ENCODE measurements at regions not wholly inside any gene's neighbourhood (a gene's known extent, or its start where the extent isn't known, plus 50 kb on each side); places are given as distances from the start of the nearest gene placed in this dataset.

DNA sequence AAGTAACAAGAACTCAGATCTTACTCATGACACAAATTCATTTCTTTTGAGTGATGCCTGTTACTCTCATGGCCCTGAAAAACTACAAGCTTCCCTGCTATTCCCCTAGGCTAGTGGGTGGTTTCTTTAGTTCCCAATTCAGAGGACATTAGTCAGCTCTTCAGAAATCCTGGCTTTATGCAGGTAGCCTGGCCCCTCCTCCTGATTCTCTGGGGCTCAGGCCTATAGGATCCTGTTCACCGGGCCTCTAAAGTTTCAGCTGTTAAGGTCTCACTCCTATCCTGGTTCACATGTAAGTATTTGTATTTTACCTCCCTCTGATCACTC lies 87.3 kb upstream of the IRX5 start:
- TF ChIP-seq, protein P1, sequence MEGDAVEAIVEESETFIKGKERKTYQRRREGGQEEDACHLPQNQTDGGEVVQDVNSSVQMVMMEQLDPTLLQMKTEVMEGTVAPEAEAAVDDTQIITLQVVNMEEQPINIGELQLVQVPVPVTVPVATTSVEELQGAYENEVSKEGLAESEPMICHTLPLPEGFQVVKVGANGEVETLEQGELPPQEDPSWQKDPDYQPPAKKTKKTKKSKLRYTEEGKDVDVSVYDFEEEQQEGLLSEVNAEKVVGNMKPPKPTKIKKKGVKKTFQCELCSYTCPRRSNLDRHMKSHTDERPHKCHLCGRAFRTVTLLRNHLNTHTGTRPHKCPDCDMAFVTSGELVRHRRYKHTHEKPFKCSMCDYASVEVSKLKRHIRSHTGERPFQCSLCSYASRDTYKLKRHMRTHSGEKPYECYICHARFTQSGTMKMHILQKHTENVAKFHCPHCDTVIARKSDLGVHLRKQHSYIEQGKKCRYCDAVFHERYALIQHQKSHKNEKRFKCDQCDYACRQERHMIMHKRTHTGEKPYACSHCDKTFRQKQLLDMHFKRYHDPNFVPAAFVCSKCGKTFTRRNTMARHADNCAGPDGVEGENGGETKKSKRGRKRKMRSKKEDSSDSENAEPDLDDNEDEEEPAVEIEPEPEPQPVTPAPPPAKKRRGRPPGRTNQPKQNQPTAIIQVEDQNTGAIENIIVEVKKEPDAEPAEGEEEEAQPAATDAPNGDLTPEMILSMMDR (IDR thresholded peaks at IDR 0.05), result no peak
- no peak for TF ChIP-seq ZFX (IDR thresholded peaks at IDR 0.05; ENCODE audit: borderline replicate concordance)
